22Rv1 (cell line): ENCODE measurements at regions not wholly inside any gene's neighbourhood (a gene's known extent, or its start where the extent isn't known, plus 50 kb on each side); places are given as distances from the start of the nearest gene placed in this dataset.

Source experiments
- H3K27ac ChIP-seq: fragments of 450-650 bp; 2 replicates; pipeline ENCODE4 v1.5.1; 2017
- ZFX ChIP-seq: fragments of 450-650 bp; IDR thresholded peaks from 2 replicates; pipeline ENCODE4 v1.6.1; 2017; ENCODE audit warnings: antibody characterized with exemption, borderline replicate concordance
- TF ChIP-seq, protein P1 (sequence below): fragments of 450-650 bp; IDR thresholded peaks from 2 replicates; pipeline ENCODE4 v1.5.1; 2017; ENCODE audit warnings: mild to moderate bottlenecking

DNA sequence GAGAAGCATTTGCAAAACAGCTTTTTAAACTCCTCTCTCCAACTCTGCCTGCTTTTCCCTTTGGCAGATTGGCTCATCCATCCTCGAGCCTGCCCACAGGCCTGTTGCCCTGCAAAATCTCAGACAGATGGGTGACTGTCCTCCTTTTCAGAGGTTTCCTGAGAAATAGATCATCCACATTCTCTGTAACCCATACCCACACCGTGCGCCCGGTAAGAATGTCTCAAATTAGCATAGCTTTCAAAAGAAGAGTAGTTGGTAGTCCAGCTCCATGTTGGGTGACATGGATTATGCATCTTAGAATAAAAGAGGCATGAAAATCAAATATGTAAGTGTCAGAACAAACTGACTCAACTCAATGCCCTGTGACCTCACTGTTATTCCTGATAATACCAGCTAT is 457.9 kb downstream of the TSN start:
- no peak overlapping the region for H3K27ac ChIP-seq
- TF ChIP-seq, protein P1, sequence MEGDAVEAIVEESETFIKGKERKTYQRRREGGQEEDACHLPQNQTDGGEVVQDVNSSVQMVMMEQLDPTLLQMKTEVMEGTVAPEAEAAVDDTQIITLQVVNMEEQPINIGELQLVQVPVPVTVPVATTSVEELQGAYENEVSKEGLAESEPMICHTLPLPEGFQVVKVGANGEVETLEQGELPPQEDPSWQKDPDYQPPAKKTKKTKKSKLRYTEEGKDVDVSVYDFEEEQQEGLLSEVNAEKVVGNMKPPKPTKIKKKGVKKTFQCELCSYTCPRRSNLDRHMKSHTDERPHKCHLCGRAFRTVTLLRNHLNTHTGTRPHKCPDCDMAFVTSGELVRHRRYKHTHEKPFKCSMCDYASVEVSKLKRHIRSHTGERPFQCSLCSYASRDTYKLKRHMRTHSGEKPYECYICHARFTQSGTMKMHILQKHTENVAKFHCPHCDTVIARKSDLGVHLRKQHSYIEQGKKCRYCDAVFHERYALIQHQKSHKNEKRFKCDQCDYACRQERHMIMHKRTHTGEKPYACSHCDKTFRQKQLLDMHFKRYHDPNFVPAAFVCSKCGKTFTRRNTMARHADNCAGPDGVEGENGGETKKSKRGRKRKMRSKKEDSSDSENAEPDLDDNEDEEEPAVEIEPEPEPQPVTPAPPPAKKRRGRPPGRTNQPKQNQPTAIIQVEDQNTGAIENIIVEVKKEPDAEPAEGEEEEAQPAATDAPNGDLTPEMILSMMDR = no peak
- no peak for TF ChIP-seq ZFX

- no peak for TF ChIP-seq ZFX
- TF ChIP-seq, protein P1 = no peak
- H3K27ac ChIP-seq = no peak overlapping the region
These were observed 460.6 kb downstream of the TSN start for GRCh38 chr2:122216071-122216470.

DNA sequence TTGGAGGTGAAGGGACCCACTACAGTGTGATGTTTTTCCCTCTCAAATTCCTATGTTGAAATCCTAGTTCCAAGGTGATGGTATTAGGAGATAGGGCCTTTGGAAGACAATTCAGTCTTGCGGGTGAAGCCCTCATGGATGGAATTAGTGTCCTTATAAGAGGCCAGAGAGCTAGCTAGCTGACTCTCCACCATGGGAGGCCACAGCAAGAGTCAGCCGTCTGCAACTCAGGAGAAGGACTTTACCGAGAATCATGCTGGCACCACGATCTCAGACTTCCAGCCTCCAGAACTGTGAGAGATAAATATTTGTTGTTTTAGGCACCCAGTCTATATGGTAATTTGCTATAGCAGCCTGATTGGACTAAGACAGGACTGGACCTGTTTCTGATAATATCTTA is 461.4 kb downstream of the TSN start:
- no peak for TF ChIP-seq ZFX
- TF ChIP-seq, protein P1 = no peak
- H3K27ac ChIP-seq = no peak overlapping the region

GRCh38 chr2:122218596-122218995 is 463.1 kb downstream of the TSN start:
- no peak overlapping the region for H3K27ac ChIP-seq
- no peak for TF ChIP-seq ZFX
- TF ChIP-seq, protein P1 = no peak

- no peak for TF ChIP-seq ZFX
- TF ChIP-seq, protein P1 = no peak
- no peak overlapping the region for H3K27ac ChIP-seq
These were observed 464.1 kb downstream of the TSN start for GRCh38 chr2:122219504-122219903.

DNA sequence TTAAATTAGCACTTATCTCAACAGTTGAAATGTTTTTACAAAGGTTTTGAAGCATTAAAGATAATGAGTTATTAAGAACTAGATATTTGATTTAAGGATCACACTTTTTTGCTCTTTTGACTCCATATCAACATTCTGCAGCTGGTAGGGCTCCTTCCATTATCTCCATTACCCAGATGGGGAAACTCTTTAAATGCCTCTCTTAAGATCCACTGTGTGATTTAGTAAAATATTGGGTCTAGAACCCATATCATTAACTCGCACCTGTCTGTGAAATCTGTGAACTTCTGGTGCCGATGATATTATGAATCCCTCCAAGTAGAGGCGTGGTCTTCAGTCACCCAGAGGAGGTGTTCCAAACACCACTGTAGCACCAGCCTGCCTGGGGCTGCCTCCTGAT is 466.2 kb downstream of the TSN start:
- no peak overlapping the region for H3K27ac ChIP-seq
- TF ChIP-seq, protein P1 = no peak
- TF ChIP-seq ZFX = no peak

GRCh38 chr2:122231296-122231695 is 475.8 kb downstream of the TSN start:
- no peak for TF ChIP-seq ZFX
- TF ChIP-seq, protein P1 = no peak
- H3K27ac ChIP-seq = no peak overlapping the region
